HepG2 (cell line): ENCODE measurements at regions not wholly inside any gene's neighbourhood (a gene's known extent, or its start where the extent isn't known, plus 50 kb on each side); places are given as distances from the start of the nearest gene placed in this dataset.
A peak's percentile ranks its signal among the peaks of the same experiment; 100 is the strongest.

Experiments used
- ATF1 ChIP-seq: IDR thresholded peaks from 2 replicates; pipeline ENCODE4 v1.6.1; 2016; ENCODE audit warnings: mild to moderate bottlenecking, control low read depth
- ATF6 ChIP-seq: sonication (generic); formaldehyde crosslinking; conservative IDR thresholded peaks from 2 replicates; pipeline ENCODE4 v1.4.0; 2020; ENCODE audit warnings: missing genetic modification reagents
- CBFB ChIP-seq: sonication (generic); formaldehyde crosslinking; IDR thresholded peaks from 2 replicates; pipeline ENCODE4 v1.4.0; 2020; ENCODE audit warnings: missing genetic modification reagents
- FOXA3 ChIP-seq: IDR thresholded peaks from 2 replicates; pipeline ENCODE4 v1.6.1; 2016; ENCODE audit warnings: missing genetic modification reagents, missing compliant biosample characterization
- FOXO1 ChIP-seq: sonication (generic); formaldehyde crosslinking; IDR thresholded peaks from 2 replicates; pipeline ENCODE4 v1.4.0; 2020; ENCODE audit warnings: missing genetic modification reagents
- HNF1A ChIP-seq, 2 experiments: sonication (generic) in 1 of 2; formaldehyde crosslinking in 1 of 2; IDR thresholded peaks; 2 replicates each; pipeline versions ENCODE4 v1.4.0 to v1.6.1; 2016 to 2020; ENCODE audit warnings: borderline replicate concordance in 1 of 2, low read depth in 1 of 2, mild to moderate bottlenecking in 1 of 2, missing genetic modification reagents in 1 of 2
- ISL2 ChIP-seq: sonication (generic); formaldehyde crosslinking; IDR thresholded peaks from 2 replicates; pipeline ENCODE4 v1.5.0; 2020; ENCODE audit warnings: missing genetic modification reagents
- MED1 ChIP-seq: sonication (generic); formaldehyde crosslinking; IDR thresholded peaks from 2 replicates; pipeline ENCODE4 v1.4.0; 2020; ENCODE audit warnings: missing genetic modification reagents
- RBM39 ChIP-seq: fragments of 200-400 bp; formaldehyde crosslinking; IDR thresholded peaks from one replicate; pipeline ENCODE4 v1.6.1; 2018; ENCODE audit warnings: antibody characterized with exemption, mild to moderate bottlenecking, low read depth, low read length; ENCODE audit not compliant: poor library complexity, severe bottlenecking
- TIGD3 ChIP-seq: sonication (generic); formaldehyde crosslinking; IDR thresholded peaks from 2 replicates; pipeline ENCODE4 v1.5.1; 2020; ENCODE audit warnings: mild to moderate bottlenecking, missing genetic modification reagents, borderline replicate concordance
- YEATS2 ChIP-seq: sonication (generic); formaldehyde crosslinking; IDR thresholded peaks from 2 replicates; pipeline ENCODE4 v1.4.0; 2020; ENCODE audit warnings: missing genetic modification reagents, borderline replicate concordance
- ZHX2 ChIP-seq, 2 experiments: sonication (generic) in 1 of 2; formaldehyde crosslinking in 1 of 2; IDR thresholded peaks; 2 replicates each; pipeline versions ENCODE4 v1.6.1 to v1.9.0; 2014 to 2022; ENCODE audit warnings: antibody characterized with exemption in 1 of 2, borderline replicate concordance in 1 of 2, inconsistent platforms in 1 of 2, low read depth in 1 of 2, missing genetic modification reagents in 1 of 2
- ZNF12 ChIP-seq: sonication (generic); formaldehyde crosslinking; IDR thresholded peaks from 2 replicates; pipeline ENCODE4 v1.5.0; 2020; ENCODE audit warnings: missing genetic modification reagents
- ZNF33B ChIP-seq: sonication (generic); formaldehyde crosslinking; IDR thresholded peaks from 2 replicates; pipeline ENCODE4 v1.5.1; 2020; ENCODE audit warnings: mild to moderate bottlenecking, missing genetic modification reagents
- ZNF572 ChIP-seq: sonication (generic); formaldehyde crosslinking; IDR thresholded peaks from 2 replicates; pipeline ENCODE4 v1.5.1; 2020; ENCODE audit warnings: mild to moderate bottlenecking, missing genetic modification reagents
- ZNF737 ChIP-seq: sonication (generic); formaldehyde crosslinking; IDR thresholded peaks from 2 replicates; pipeline ENCODE4 v1.5.0; 2020; ENCODE audit warnings: missing genetic modification reagents, mild to moderate bottlenecking, borderline replicate concordance

GRCh38 chr2:67037655-67038054 is 359.5 kb upstream of the ETAA1 start (continued):
- TF ChIP-seq FOXA3 (CRISPR knock-in tag) (peak; percentile 51; the same call in 1 of the 2 replicates), ZHX2 (IDR thresholded peaks at IDR 0.05; ENCODE audit: low read depth) (no peak), ZHX2 (CRISPR knock-in tag; IDR thresholded peaks at IDR 0.05; ENCODE audit: borderline replicate concordance) (peak; percentile 66; the same call in 1 of the 2 replicates), TIGD3 (CRISPR knock-in tag) (no peak), ATF6 (no peak), RBM39 (no peak), FOXO1 (CRISPR knock-in tag) (no peak; the same call in 1 of the 2 replicates), ZNF33B (CRISPR knock-in tag) (0 out of 2 replicates have a peak, but pooled peaks have one; percentile 43), ATF1 (CRISPR knock-in tag) (peak; percentile 46; the same call in 1 of the 2 replicates), CBFB (0 out of 2 replicates have a peak, but pooled peaks have one; percentile 10), YEATS2 (CRISPR knock-in tag) (no peak), HNF1A (IDR thresholded peaks at IDR 0.05; ENCODE audit: low read depth) (peak; percentile 41), HNF1A (CRISPR knock-in tag; IDR thresholded peaks at IDR 0.05; ENCODE audit: borderline replicate concordance) (no peak; the same call in 1 of the 2 replicates), ZNF12 (CRISPR knock-in tag) (no peak), ZNF572 (CRISPR knock-in tag) (no peak), ZNF737 (CRISPR knock-in tag) (no peak), MED1 (CRISPR knock-in tag) (no peak), ISL2 (CRISPR knock-in tag) (0 out of 2 replicates have a peak, but pooled peaks have one; percentile 22)
